OCI-LY1 (cell line): ENCODE measurements at regions not wholly inside any gene's neighbourhood (a gene's known extent, or its start where the extent isn't known, plus 50 kb on each side); places are given as distances from the start of the nearest gene placed in this dataset.

ENCODE experiments used
- H2AFZ ChIP-seq: fragments of 200-600 bp; sonication (generic), shearing (Covaris generic); 2 replicates; pipeline ENCODE4 v1.6.0; 2014; ENCODE audit warnings: antibody characterized with exemption, mild to moderate bottlenecking, low read length
- H3F3A ChIP-seq: fragments of 200-600 bp; sonication (generic), shearing (Covaris generic); 2 replicates; pipeline ENCODE4 v1.6.0; 2014; ENCODE audit warnings: mild to moderate bottlenecking, antibody characterized with exemption, low read length, moderate library complexity; ENCODE audit not compliant: insufficient read depth
- H3K27ac ChIP-seq: fragments of 200-600 bp; sonication (generic); 2 replicates; pipeline ENCODE4 v1.5.1; 2014; ENCODE audit warnings: low read length, mixed run types, mild to moderate bottlenecking, low read depth; ENCODE audit not compliant: poor library complexity, severe bottlenecking
- H3K27me3 ChIP-seq: fragments of 200-600 bp; sonication (generic); 2 replicates; pipeline ENCODE4 v1.6.0; 2014; ENCODE audit warnings: antibody characterized with exemption, mild to moderate bottlenecking, low read length, moderate library complexity; ENCODE audit not compliant: insufficient read depth
- H3K36me3 ChIP-seq: fragments of 200-600 bp; sonication (generic); 2 replicates; pipeline ENCODE4 v1.6.1; 2014; ENCODE audit warnings: mild to moderate bottlenecking, antibody characterized with exemption, low read length, moderate library complexity, mixed read lengths; ENCODE audit not compliant: insufficient read depth
- H3K4me1 ChIP-seq: fragments of 200-600 bp; sonication (generic); 2 replicates; pipeline ENCODE4 v1.5.1; 2014; ENCODE audit warnings: mild to moderate bottlenecking, low read length, moderate library complexity; ENCODE audit not compliant: insufficient read depth, severe bottlenecking
- H3K4me2 ChIP-seq: fragments of 200-600 bp; sonication (generic), shearing (Covaris generic); 2 replicates; pipeline ENCODE4 v1.6.1; 2014; ENCODE audit warnings: low read length
- H3K4me3 ChIP-seq: fragments of 200-600 bp; sonication (generic); 2 replicates; pipeline ENCODE4 v1.5.1; 2014; ENCODE audit warnings: low read length, low read depth, mild to moderate bottlenecking, mixed read lengths; ENCODE audit not compliant: poor library complexity, severe bottlenecking
- H3K79me2 ChIP-seq: fragments of 200-600 bp; shearing (Covaris generic); 2 replicates; pipeline ENCODE4 v1.6.1; 2016; ENCODE audit warnings: mixed run types, low read length, mixed read lengths; ENCODE audit not compliant: insufficient read depth
- H3K9ac ChIP-seq: fragments of 200-600 bp; sonication (generic), shearing (Covaris generic); 2 replicates; pipeline ENCODE4 v1.6.1; 2014; ENCODE audit warnings: mild to moderate bottlenecking, low read length, mixed read lengths
- H3K9me2 ChIP-seq: fragments of 200-600 bp; sonication (generic), shearing (Covaris generic); 2 replicates; pipeline ENCODE4 v1.6.1; 2014; ENCODE audit warnings: low read depth, mild to moderate bottlenecking, low read length, mixed read lengths
- H3K9me3 ChIP-seq: fragments of 200-600 bp; shearing (Covaris generic); 2 replicates; pipeline ENCODE4 v1.6.1; 2014; ENCODE audit warnings: low read length, mixed read lengths
- H4K20me1 ChIP-seq: fragments of 200-600 bp; sonication (generic), shearing (Covaris generic); 2 replicates; pipeline ENCODE4 v1.6.0; 2016; ENCODE audit warnings: mild to moderate bottlenecking, low read length; ENCODE audit not compliant: insufficient read depth
- EZH2 ChIP-seq: fragments of 200-600 bp; sonication (generic), shearing (Covaris generic); IDR thresholded peaks from 2 replicates; pipeline ENCODE4 v1.8.0; 2017; ENCODE audit warnings: borderline replicate concordance, mixed run types, mild to moderate bottlenecking, antibody characterized with exemption, low read length, moderate library complexity, mixed read lengths
- TF ChIP-seq, protein P1 (sequence below): fragments of 200-600 bp; sonication (generic), shearing (Covaris generic); IDR thresholded peaks from 2 replicates; pipeline ENCODE4 v1.5.1; 2017; ENCODE audit warnings: mild to moderate bottlenecking, antibody characterized with exemption, low read length, moderate library complexity, mixed read lengths

DNA sequence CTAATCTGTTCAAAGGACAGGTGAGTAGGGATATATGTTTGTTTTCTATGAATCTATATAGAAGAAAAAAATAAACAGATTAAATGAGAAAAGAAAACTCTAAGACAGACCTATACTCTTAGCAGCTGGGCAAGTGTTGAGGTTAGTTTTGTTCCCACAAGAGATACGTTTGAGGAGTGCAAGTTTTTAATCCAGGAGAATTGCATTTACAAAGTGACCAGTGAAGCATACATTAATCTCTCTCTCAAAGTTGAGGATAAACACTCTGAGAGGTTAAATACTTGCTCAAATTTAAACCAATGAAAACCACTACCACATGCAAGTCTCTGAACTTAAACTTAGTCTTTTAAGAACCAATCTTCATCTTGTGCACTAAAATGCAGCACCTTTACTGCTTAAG, 930.5 kb upstream of the MIR17HG start:
- Histone ChIP-seq H3K9ac (no peak overlapping the region), H3K4me1 (no peaks in the 10 kb centered on the region), H2AFZ (no peak overlapping the region), H3F3A (no peaks in the 10 kb centered on the region), H3K4me2 (no peak overlapping the region), H3K4me3 (no peak overlapping the region), H3K36me3 (no peaks in the 10 kb centered on the region), H3K27ac (no peak overlapping the region), H3K79me2 (no peaks in the 10 kb centered on the region), H3K9me3 (no peaks in the 10 kb centered on the region), H3K9me2 (no peaks in the 10 kb centered on the region), H3K27me3 (no peaks in the 10 kb centered on the region), H4K20me1 (no peaks in the 10 kb centered on the region)
- no peak for TF ChIP-seq EZH2
- TF ChIP-seq, protein P1, sequence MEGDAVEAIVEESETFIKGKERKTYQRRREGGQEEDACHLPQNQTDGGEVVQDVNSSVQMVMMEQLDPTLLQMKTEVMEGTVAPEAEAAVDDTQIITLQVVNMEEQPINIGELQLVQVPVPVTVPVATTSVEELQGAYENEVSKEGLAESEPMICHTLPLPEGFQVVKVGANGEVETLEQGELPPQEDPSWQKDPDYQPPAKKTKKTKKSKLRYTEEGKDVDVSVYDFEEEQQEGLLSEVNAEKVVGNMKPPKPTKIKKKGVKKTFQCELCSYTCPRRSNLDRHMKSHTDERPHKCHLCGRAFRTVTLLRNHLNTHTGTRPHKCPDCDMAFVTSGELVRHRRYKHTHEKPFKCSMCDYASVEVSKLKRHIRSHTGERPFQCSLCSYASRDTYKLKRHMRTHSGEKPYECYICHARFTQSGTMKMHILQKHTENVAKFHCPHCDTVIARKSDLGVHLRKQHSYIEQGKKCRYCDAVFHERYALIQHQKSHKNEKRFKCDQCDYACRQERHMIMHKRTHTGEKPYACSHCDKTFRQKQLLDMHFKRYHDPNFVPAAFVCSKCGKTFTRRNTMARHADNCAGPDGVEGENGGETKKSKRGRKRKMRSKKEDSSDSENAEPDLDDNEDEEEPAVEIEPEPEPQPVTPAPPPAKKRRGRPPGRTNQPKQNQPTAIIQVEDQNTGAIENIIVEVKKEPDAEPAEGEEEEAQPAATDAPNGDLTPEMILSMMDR: no peak

DNA sequence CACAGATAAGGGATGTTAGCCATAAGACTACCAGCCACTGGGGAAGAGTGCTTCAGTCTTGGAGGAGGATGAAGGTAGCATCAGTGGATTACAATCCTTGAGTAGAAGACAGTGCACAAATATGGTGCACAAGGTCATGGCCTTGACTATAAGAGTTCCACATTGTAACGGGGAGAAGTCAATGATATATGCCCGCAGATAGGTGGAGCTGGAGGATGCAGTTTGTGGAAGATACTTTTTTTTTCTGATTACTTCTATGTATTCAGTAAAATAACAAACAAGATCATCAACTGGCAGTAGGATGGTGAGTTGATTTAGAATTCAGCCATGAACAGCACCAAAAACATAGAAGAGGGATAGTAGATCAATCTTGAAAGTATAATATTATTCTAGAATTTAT, 926.8 kb upstream of the MIR17HG start:
- Histone ChIP-seq H4K20me1 (no peaks in the 10 kb centered on the region), H3K4me3 (no peak overlapping the region), H3K79me2 (no peaks in the 10 kb centered on the region), H3K9ac (no peak overlapping the region), H3K9me3 (no peaks in the 10 kb centered on the region), H3F3A (no peaks in the 10 kb centered on the region), H3K27ac (no peak overlapping the region), H3K9me2 (no peaks in the 10 kb centered on the region), H3K4me2 (no peak overlapping the region), H2AFZ (no peak overlapping the region), H3K4me1 (no peaks in the 10 kb centered on the region), H3K36me3 (no peaks in the 10 kb centered on the region), H3K27me3 (no peaks in the 10 kb centered on the region)
- TF ChIP-seq, protein P1: peak; percentile 23; the same call in 1 of the 2 replicates
- no peak for TF ChIP-seq EZH2

DNA sequence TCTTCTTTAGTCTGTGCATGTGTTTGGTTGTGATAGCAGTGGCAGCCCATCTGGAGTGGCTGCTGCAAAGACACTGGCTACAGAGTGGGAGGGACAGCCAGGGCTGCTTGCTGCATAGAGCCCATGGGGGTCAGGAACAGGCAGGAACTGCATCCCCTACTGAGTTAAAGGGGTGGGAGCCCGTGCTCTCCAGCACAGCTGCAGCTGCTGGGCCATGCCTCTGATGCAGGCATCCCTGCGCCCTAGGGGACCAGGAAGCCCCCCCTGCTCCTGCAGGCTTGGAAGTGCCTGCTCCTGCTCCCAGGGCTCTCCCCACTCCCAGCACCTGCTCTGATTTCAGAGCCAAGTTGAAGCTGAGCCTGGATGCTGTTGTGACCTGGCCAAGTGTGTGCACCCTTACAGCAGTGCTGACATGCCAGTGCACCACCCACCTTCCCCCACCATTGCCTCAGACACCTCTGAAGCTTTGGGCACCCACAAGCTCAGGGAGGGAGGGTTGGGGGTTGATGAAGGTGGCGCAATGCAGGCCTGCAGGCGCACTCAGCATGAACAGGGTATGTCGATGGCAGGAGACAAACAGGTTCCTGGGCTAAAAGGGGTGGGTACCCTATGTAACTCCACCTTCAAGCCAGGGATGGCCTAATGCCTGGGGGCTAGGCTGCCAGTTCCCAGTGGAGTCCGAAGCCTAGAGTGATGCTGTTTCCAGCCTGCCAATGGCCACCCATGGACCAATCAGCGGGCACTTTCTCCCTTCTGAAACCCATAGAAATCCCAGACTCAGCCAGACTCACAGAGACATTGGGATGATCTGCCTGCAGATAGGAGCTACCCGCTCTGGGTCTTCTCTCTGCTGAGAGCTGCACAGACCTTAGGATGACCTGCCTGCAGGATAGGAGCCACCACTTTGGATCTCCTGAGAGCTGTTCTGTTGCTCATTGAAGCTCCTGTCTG, 919.9 kb upstream of the MIR17HG start:
- H3K36me3 ChIP-seq: no peaks in the 10 kb centered on the region
- no peaks in the 10 kb centered on the region for H3K4me1 ChIP-seq
- H3K9me2 ChIP-seq: no peaks in the 10 kb centered on the region
- H2AFZ ChIP-seq: no peak overlapping the region
- no peak overlapping the region for H3K4me2 ChIP-seq
- H3K27ac ChIP-seq: no peak overlapping the region
- no peaks in the 10 kb centered on the region for H3K27me3 ChIP-seq
- no peaks in the 10 kb centered on the region for H3F3A ChIP-seq
- H3K4me3 ChIP-seq: no peak overlapping the region
- H3K9me3 ChIP-seq: no peaks in the 10 kb centered on the region
- H3K79me2 ChIP-seq: no peaks in the 10 kb centered on the region
- no peaks in the 10 kb centered on the region for H4K20me1 ChIP-seq
- no peak overlapping the region for H3K9ac ChIP-seq
- TF ChIP-seq, protein P1: no peak
- no peak for TF ChIP-seq EZH2
